MCF 10A (cell line): ENCODE measurements at regions not wholly inside any gene's neighbourhood (a gene's known extent, or its start where the extent isn't known, plus 50 kb on each side); places are given as distances from the start of the nearest gene placed in this dataset.

Source experiments
- BruUV-seq: library from RNA; stranded (reverse); fragments of 400-500 nt; replicated peaks from 2 replicates; lab custom pipeline; 2021; lab: Mats Ljungman, UMichigan
- CTCF ChIA-PET: fragments of 300-600 bp; sonication (Branson Sonifier 250); formaldehyde crosslinking; extraction: SDS; loops from one replicate; lab custom pipeline; 2021; ENCODE audit warnings: antibody characterized with exemption, inconsistent platforms; lab: Yijun Ruan, JAX
- POLR2A ChIA-PET: fragments of 300-600, 350-650 bp; sonication (Branson Sonifier 250); formaldehyde crosslinking; extraction: SDS; loops from one replicate; lab custom pipeline; 2020; ENCODE audit warnings: antibody characterized with exemption, inconsistent platforms; lab: Yijun Ruan, JAX
- DNase-seq: peaks from one replicate; pipeline ENCODE4 v3.0.0-alpha.2; 2018; ENCODE audit not compliant: unreplicated experiment
- H3K27ac Mint-ChIP-seq: one replicate; pipeline ENCODE4 v1.8.0; 2022; ENCODE audit warnings: mild to moderate bottlenecking, low read depth, mixed read lengths; ENCODE audit not compliant: unreplicated experiment
- H3K27me3 Mint-ChIP-seq: one replicate; pipeline ENCODE4 v1.8.0; 2022; ENCODE audit warnings: mixed read lengths; ENCODE audit not compliant: insufficient read depth, unreplicated experiment
- H3K36me3 Mint-ChIP-seq: one replicate; pipeline ENCODE4 v1.8.0; 2022; ENCODE audit warnings: mild to moderate bottlenecking, moderate library complexity, mixed read lengths; ENCODE audit not compliant: insufficient read depth, unreplicated experiment
- H3K4me1 Mint-ChIP-seq: one replicate; pipeline ENCODE4 v1.8.0; 2022; ENCODE audit warnings: mixed read lengths; ENCODE audit not compliant: insufficient read depth, unreplicated experiment
- H3K4me3 Mint-ChIP-seq: one replicate; pipeline ENCODE4 v1.8.0; 2022; ENCODE audit warnings: mild to moderate bottlenecking, moderate library complexity, mixed read lengths; ENCODE audit not compliant: unreplicated experiment
- H3K9me3 Mint-ChIP-seq: one replicate; pipeline ENCODE4 v1.8.0; 2022; ENCODE audit warnings: mixed read lengths; ENCODE audit not compliant: unreplicated experiment
- intact Hi-C: fragments of 100-400 bp; cut with micrococcal nuclease; formaldehyde crosslinking; loops from 2 replicates; pipeline ENCODE4 v1.14.1; 2022
- TF ChIP-seq, protein P1 (sequence below): fragments of 200-600 bp; IDR thresholded peaks from one replicate; pipeline ENCODE4 v1.8.0; 2022; ENCODE audit warnings: antibody characterized with exemption, mild to moderate bottlenecking; ENCODE audit not compliant: unreplicated experiment

DNA sequence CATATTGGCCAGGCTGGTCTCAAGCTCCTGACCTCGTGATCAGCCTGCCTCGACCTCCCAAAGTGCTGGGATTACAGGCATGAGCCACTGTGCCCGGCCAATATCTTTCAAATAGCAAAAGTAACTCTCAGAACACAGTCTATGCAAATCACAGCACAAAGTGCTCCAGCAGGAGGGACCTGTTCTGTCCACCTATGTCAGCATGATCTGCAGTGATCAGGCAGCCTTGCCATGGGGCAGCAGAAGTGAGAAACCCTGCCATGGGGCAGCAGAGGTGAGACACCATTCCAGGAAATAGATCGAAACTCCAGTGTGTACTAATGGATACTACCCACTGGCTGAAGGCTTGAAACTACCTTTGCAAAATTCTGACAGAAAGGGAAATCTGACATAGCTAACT, 78.5 kb upstream of the EIF5 start:
- Mint-ChIP-seq H3K9me3 (no peaks in the 10 kb centered on the region), H3K36me3 (no peaks in the 10 kb centered on the region), H3K27me3 (no peaks in the 10 kb centered on the region), H3K4me3 (no peak overlapping the region), H3K4me1 (peaks cover 12% of the 10 kb centered on the region), H3K27ac (no peak overlapping the region)
- intact Hi-C loops, result no loop called here
- ChIA-PET POLR2A (no interaction called here), CTCF (interaction anchor here (0.5 to 0.6 kb wide), 2 partner anchors 36 to 71 kb away, joined by 3 read pairs; no protein-coding TSS in a partner anchor)
- no TSS peak for BruUV-seq
- TF ChIP-seq, protein P1, sequence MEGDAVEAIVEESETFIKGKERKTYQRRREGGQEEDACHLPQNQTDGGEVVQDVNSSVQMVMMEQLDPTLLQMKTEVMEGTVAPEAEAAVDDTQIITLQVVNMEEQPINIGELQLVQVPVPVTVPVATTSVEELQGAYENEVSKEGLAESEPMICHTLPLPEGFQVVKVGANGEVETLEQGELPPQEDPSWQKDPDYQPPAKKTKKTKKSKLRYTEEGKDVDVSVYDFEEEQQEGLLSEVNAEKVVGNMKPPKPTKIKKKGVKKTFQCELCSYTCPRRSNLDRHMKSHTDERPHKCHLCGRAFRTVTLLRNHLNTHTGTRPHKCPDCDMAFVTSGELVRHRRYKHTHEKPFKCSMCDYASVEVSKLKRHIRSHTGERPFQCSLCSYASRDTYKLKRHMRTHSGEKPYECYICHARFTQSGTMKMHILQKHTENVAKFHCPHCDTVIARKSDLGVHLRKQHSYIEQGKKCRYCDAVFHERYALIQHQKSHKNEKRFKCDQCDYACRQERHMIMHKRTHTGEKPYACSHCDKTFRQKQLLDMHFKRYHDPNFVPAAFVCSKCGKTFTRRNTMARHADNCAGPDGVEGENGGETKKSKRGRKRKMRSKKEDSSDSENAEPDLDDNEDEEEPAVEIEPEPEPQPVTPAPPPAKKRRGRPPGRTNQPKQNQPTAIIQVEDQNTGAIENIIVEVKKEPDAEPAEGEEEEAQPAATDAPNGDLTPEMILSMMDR, result no peak
- DNase-seq, result no peak

DNA sequence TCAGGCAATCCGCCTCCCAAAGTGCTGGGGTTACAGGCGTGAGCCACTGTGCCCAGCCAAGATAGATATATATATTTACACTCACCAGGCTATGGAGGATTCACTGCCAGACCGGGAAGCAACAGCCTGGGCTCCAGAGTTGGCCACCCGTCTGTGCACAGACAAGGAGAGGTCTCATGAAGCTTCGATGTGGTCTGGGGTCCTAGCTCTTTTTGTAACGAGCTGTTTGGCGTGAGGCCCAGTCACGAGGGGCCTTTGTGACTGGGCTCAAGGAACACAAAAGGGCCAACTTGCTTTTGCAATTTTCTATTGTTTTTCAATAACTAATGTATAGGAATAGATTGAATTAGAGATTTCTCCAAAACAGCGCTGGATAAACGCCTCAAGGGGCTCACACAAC, 77.6 kb upstream of the EIF5 start:
- Mint-ChIP-seq H3K9me3 (no peaks in the 10 kb centered on the region), H3K4me1 (peaks cover 19% of the 10 kb centered on the region), H3K27ac (peak overlapping the region; percentile 81), H3K4me3 (no peak overlapping the region), H3K27me3 (no peaks in the 10 kb centered on the region), H3K36me3 (no peaks in the 10 kb centered on the region)
- TF ChIP-seq, protein P1, result no peak
- POLR2A ChIA-PET, result no interaction called here
- BruUV-seq, result no TSS peak
- DNase-seq, result no peak
- intact Hi-C loops, result no loop called here
- CTCF ChIA-PET, result interaction anchor here (0.5 to 0.6 kb wide), 2 partner anchors 17 to 135 kb away, joined by 3 to 5 read pairs; no protein-coding TSS in a partner anchor

DNA sequence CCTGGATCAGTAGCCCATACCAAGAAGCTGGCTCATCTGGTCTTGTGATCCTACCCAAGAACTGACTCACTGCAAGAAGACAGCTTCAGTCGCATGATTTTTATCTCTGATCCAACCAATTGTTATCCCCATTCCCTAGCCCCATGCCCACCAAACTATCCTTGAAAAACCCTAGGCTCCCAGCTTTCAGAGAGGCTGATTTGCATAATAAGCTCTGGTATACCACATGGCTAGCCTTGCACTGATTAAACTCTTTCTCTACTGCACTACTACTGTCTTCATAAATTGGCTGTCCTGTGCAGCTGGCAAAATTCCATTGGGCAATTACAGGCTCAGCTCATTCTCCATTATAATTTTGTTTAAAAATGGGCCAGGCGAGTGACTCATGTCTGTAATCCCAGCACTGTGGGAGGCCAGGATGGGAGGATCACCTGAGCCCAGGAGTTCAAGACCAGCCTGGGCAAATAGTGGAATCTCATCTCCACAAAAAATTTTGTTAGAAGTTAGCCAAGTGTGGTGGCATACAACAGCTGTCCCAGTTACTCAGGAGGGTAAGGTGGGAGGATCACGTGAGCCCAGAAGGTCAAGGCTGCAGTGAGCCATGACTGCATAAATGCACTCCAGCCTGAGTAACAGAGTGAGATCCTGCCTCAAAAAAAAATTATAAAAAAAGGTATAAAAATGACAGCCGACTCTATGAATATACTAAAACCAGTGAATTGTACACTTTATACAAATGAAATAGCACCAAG, 76.7 kb upstream of the EIF5 start:
- Mint-ChIP-seq H3K9me3 (no peaks in the 10 kb centered on the region), H3K4me3 (no peak overlapping the region), H3K36me3 (no peaks in the 10 kb centered on the region), H3K4me1 (peaks cover 19% of the 10 kb centered on the region), H3K27ac (peak overlapping the region; percentile 81), H3K27me3 (no peaks in the 10 kb centered on the region)
- ChIA-PET POLR2A (interaction anchor here (0.5 to 0.7 kb wide), 5 partner anchors 11 to 190 kb away, joined by 3 to 4 read pairs (median 3); no protein-coding TSS in a partner anchor), CTCF (interaction anchor here (0.5 to 0.8 kb wide), 3 partner anchors 9 to 39 kb away, joined by 3 to 5 read pairs (median 3); no protein-coding TSS in a partner anchor)
- TF ChIP-seq, protein P1, result no peak
- BruUV-seq, result no TSS peak
- intact Hi-C loops, result no loop called here
- peak; percentile 23 for DNase-seq

DNA sequence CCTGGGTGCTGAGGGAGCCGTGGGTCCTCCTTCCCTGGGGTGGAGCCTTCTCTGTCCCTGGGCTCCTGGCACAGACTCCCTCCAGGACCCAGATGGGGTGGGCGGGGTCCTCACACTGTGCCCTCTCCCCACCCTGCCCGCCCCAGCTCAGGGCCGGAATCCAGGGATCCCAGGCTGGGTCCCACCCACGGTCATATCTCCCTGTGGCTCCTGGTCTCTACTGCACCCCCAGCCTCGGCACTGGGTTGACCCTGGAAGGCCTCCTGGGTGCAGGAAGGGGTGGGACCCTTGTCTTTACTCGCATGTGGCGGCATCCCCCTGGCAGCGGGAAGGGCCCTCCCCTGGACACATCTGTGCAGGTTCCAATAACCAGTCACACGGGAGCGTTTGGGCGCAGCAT, 75.8 kb upstream of the EIF5 start:
- ChIA-PET CTCF (interaction anchor here (0.6 to 0.7 kb wide), 2 partner anchors 111 to 121 kb away, joined by 3 read pairs; no protein-coding TSS in a partner anchor), POLR2A (no interaction called here)
- intact Hi-C loops, result no loop called here
- TF ChIP-seq, protein P1, result no peak
- Mint-ChIP-seq H3K36me3 (no peaks in the 10 kb centered on the region), H3K4me1 (peaks cover 19% of the 10 kb centered on the region), H3K27ac (no peak overlapping the region), H3K9me3 (no peaks in the 10 kb centered on the region), H3K4me3 (no peak overlapping the region), H3K27me3 (no peaks in the 10 kb centered on the region)
- no peak for DNase-seq
- BruUV-seq, result no TSS peak
